ENCODE measurements at regions not wholly inside any gene's neighbourhood (a gene's known extent, or its start where the extent isn't known, plus 50 kb on each side); places are given as distances from the start of the nearest gene placed in this dataset.

DNA sequence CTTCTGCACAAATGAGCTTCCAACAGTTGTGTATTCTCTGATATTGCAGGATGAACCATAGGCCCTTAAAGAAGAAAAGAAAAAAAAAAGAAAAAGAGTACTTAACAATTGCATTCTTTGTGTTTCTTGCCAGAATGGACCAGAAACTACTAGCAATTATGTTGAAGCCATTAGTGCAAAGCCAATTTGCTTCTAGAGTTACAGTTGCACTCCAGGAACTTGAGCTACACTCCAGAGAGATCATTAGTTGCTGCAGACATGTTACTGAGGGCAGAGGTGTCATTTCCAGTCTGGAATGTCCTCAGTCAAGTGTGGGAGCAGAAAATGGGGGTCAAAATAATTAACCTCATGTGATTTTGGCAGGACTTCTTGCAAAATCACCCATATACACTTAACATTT, 85.6 kb upstream of the CCL2 start:
- peaks cover 8% of the 10 kb centered on the region for H3K27me3 ChIP-seq
- in situ Hi-C loops (cut with MboI; ENCODE audit: low pct_ligation_motif_present in 1 of 4, low pct_unique_long_range_greater_than_20kb in 1 of 4, low sequenced_read_pairs in 3 of 4) (no loop called here), intact Hi-C loops (cut with DNase I; ENCODE audit: low total_unique reads) (no loop called here)
- TF ChIP-seq POLR2A (IDR thresholded peaks at IDR 0.05) (no peak), POLR2AphosphoS5 (IDR thresholded peaks at IDR 0.05) (no peak), EP300 (IDR thresholded peaks at IDR 0.05; ENCODE audit: low read depth) (no peak)
- TF ChIP-seq, protein P1, sequence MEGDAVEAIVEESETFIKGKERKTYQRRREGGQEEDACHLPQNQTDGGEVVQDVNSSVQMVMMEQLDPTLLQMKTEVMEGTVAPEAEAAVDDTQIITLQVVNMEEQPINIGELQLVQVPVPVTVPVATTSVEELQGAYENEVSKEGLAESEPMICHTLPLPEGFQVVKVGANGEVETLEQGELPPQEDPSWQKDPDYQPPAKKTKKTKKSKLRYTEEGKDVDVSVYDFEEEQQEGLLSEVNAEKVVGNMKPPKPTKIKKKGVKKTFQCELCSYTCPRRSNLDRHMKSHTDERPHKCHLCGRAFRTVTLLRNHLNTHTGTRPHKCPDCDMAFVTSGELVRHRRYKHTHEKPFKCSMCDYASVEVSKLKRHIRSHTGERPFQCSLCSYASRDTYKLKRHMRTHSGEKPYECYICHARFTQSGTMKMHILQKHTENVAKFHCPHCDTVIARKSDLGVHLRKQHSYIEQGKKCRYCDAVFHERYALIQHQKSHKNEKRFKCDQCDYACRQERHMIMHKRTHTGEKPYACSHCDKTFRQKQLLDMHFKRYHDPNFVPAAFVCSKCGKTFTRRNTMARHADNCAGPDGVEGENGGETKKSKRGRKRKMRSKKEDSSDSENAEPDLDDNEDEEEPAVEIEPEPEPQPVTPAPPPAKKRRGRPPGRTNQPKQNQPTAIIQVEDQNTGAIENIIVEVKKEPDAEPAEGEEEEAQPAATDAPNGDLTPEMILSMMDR (IDR thresholded peaks at IDR 0.05), result no peak
- H3K36me3 ChIP-seq, result no peaks in the 10 kb centered on the region
- H3K27ac ChIP-seq, result no peak overlapping the region
- no peak overlapping the region for H3K4me3 ChIP-seq
- H3K4me1 ChIP-seq, result no peaks in the 10 kb centered on the region
- H3K9me3 ChIP-seq, result no peaks in the 10 kb centered on the region
- no peak for DNase-seq

DNA sequence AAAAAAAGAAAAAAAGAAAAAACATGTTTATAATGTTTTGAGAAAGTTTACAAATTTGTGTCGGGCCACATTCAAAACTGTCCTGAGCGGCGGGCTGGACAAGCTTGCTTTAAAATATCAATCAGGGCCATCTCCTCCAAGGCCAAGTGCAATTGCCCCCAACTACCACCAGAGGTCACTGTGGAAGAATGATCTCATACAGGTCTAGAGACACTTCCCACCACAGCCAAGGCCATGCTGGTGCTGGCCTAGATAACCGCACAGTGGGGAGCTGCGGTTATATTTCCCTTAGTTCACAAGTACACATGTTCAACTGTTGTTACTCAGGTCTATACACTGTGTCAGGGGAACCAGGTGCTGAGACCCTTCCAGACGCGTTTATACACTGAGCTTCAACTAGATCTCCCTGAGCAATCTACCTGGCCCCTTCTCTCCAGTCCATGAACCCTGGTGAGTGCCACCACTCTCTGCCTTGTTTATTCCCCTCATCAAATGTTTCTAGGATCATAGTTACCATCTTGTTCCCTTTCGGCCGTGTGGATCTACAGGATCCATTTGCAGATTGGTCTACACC, 83.8 kb upstream of the CCL2 start:
- DNase-seq, result peak; percentile 54
- H3K9me3 ChIP-seq, result no peaks in the 10 kb centered on the region
- H3K4me1 ChIP-seq, result no peaks in the 10 kb centered on the region
- TF ChIP-seq EP300 (IDR thresholded peaks at IDR 0.05; ENCODE audit: low read depth), result no peak
- TF ChIP-seq, protein P1 (IDR thresholded peaks at IDR 0.05), result peak; percentile 57 to 89 (median 79)
- no peak for TF ChIP-seq POLR2AphosphoS5 (IDR thresholded peaks at IDR 0.05)
- intact Hi-C loops (cut with DNase I; ENCODE audit: low total_unique reads) (no loop called here), in situ Hi-C loops (cut with MboI; ENCODE audit: low pct_ligation_motif_present in 1 of 4, low pct_unique_long_range_greater_than_20kb in 1 of 4, low sequenced_read_pairs in 3 of 4) (no loop called here)
- WGBS, 2 donors (ENCODE audit: low coverage in 1 of 2), result 38 to 61% methylated on average over 9 of the region's 9 CpGs
- H3K27ac ChIP-seq, result no peak overlapping the region
- H3K4me3 ChIP-seq, result no peak overlapping the region
- no peaks in the 10 kb centered on the region for H3K27me3 ChIP-seq
- no peaks in the 10 kb centered on the region for H3K36me3 ChIP-seq

DNA sequence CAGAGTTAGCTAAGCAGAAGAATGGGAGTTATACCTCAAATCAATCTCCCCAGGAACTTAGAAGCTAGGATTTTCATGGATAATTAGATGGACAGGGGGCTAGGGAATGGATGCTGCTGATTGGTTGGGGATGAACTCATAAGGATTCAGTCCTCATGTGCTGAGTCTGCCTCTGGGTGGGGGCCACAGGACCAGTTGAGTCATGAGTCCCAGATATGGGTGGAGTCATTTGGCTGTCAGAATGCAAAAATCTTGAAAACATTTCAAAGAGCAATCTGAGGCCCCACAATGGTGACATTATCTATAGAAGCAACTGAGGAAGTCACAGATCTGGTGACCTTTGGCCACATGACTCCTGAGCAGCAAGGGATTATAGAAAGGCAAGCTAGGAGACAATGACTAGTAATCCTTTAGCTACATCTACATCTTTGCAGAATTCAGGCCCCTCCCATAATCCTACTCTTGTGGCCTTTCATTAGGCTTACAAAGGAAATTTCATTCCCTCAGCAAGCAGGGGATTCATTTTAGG, 82.6 kb upstream of the CCL2 start:
- no peaks in the 10 kb centered on the region for H3K36me3 ChIP-seq
- DNase-seq, result no peak
- in situ Hi-C loops (cut with MboI; ENCODE audit: low pct_ligation_motif_present in 1 of 4, low pct_unique_long_range_greater_than_20kb in 1 of 4, low sequenced_read_pairs in 3 of 4) (no loop called here), intact Hi-C loops (cut with DNase I; ENCODE audit: low total_unique reads) (no loop called here)
- no peaks in the 10 kb centered on the region for H3K27me3 ChIP-seq
- H3K9me3 ChIP-seq, result no peaks in the 10 kb centered on the region
- no peak overlapping the region for H3K27ac ChIP-seq
- TF ChIP-seq, protein P1 (IDR thresholded peaks at IDR 0.05), result no peak
- no peak for TF ChIP-seq EP300 (IDR thresholded peaks at IDR 0.05; ENCODE audit: low read depth)
- no peak for TF ChIP-seq POLR2AphosphoS5 (IDR thresholded peaks at IDR 0.05)
- TF ChIP-seq POLR2A (IDR thresholded peaks at IDR 0.05), result no peak
- no peak overlapping the region for H3K4me3 ChIP-seq
- H3K4me1 ChIP-seq, result peaks cover 0 to 4% (median 2%) of the 10 kb centered on the region in 4 donors

DNA sequence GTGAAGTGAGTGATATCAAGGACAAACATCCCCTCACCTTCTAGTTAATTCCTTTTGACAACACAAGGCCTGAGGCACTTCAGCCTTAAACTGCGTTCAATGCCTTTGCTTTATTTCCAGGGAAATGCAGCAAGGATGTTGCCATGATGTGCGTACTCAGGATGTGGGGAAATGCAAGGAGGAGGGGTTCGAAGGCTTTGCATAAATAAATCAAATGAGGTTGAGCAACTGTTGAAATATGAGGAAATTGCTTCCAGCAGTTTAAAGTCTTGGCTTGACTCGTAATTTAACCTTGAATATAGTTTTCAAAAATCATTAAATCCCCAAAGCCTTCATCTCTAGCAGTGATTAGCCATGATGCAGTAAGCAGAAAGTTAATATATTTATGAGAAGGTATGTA, 81.8 kb upstream of the CCL2 start:
- H3K4me1 ChIP-seq, result peaks cover 0 to 5% (median 2%) of the 10 kb centered on the region in 4 donors
- WGBS, 2 donors (ENCODE audit: low coverage in 1 of 2), result 42 to 45% methylated on average over 4 of the region's 4 CpGs
- H3K27ac ChIP-seq, result no peak overlapping the region
- no peaks in the 10 kb centered on the region for H3K9me3 ChIP-seq
- H3K27me3 ChIP-seq, result no peaks in the 10 kb centered on the region
- no peaks in the 10 kb centered on the region for H3K36me3 ChIP-seq
- intact Hi-C loops (cut with DNase I; ENCODE audit: low total_unique reads) (no loop called here), in situ Hi-C loops (cut with MboI; ENCODE audit: low pct_ligation_motif_present in 1 of 4, low pct_unique_long_range_greater_than_20kb in 1 of 4, low sequenced_read_pairs in 3 of 4) (no loop called here)
- TF ChIP-seq, protein P1 (IDR thresholded peaks at IDR 0.05), result no peak
- TF ChIP-seq POLR2AphosphoS5 (IDR thresholded peaks at IDR 0.05) (no peak), EP300 (IDR thresholded peaks at IDR 0.05; ENCODE audit: low read depth) (no peak), POLR2A (IDR thresholded peaks at IDR 0.05) (no peak)
- H3K4me3 ChIP-seq, result no peak overlapping the region
- DNase-seq, result no peak

Measured in transverse colon (tissue), 4 donors.